Lung (tissue), 11 donors: ENCODE measurements at regions not wholly inside any gene's neighbourhood (a gene's known extent, or its start where the extent isn't known, plus 50 kb on each side); places are given as distances from the start of the nearest gene placed in this dataset.

Experiments
- ATAC-seq: fragments of 200-7000 bp; cut with Tn5 transposase; one replicate; pipeline ENCODE4 v1.9.1; 2020; ENCODE audit warnings: moderate number of reproducible peaks; ENCODE audit not compliant: insufficient read depth, low FRiP score
- DNase-seq, 3 donors: peaks; one replicate each; pipeline ENCODE4 v3.0.0-alpha.2; 2013 to 2017
- H3K27ac ChIP-seq, 2 donors: one replicate each; pipeline ENCODE4 v1.5.1; 2013; ENCODE audit warnings: mild to moderate bottlenecking in 2 of 2, moderate library complexity in 2 of 2, control low read depth in 1 of 2, inconsistent platforms in 1 of 2, low read depth in 1 of 2, low read length in 1 of 2
- H3K27me3 ChIP-seq, 3 donors: one replicate each; pipeline ENCODE4 v1.5.1; 2013; ENCODE audit warnings: low read length in 2 of 3; ENCODE audit not compliant: control insufficient read depth in 3 of 3, insufficient read depth in 3 of 3
- H3K36me3 ChIP-seq, 4 donors: one replicate each; pipeline ENCODE4 v1.5.1; 2013; ENCODE audit warnings: low read length in 4 of 4, mild to moderate bottlenecking in 1 of 4, moderate library complexity in 1 of 4; ENCODE audit not compliant: control insufficient read depth in 4 of 4, insufficient read depth in 4 of 4
- H3K4me1 ChIP-seq, 5 donors: one replicate each; pipeline ENCODE4 v1.5.1; 2013; ENCODE audit warnings: low read length in 5 of 5, mild to moderate bottlenecking in 2 of 5, moderate library complexity in 1 of 5; ENCODE audit not compliant: control insufficient read depth in 5 of 5, insufficient read depth in 5 of 5
- H3K4me3 ChIP-seq: one replicate; pipeline ENCODE4 v1.5.1; 2013; ENCODE audit warnings: mild to moderate bottlenecking, control low read depth, moderate library complexity
- H3K9ac ChIP-seq, 2 donors: one replicate each; pipeline ENCODE4 v1.5.1; 2013; ENCODE audit warnings: low read length in 2 of 2, control low read depth in 1 of 2; ENCODE audit not compliant: insufficient read depth in 1 of 2
- H3K9me3 ChIP-seq, 4 donors: one replicate each; pipeline ENCODE4 v1.5.1; 2013; ENCODE audit warnings: low read length in 3 of 4, mild to moderate bottlenecking in 1 of 4, moderate library complexity in 1 of 4; ENCODE audit not compliant: control insufficient read depth in 4 of 4, insufficient read depth in 3 of 4
- WGBS, 2 donors: extraction: QIAGEN DNeasy Blood & Tissue Kit; methylation state at CpG; one replicate each; pipeline ENCODE4 v1.1.7; 2013; 5-methylcytosine and 5-hydroxymethylcytosine counted together
- TF ChIP-seq, protein P1 (sequence below): IDR thresholded peaks from 2 replicates; pipeline ENCODE4 v1.5.1; 2012; ENCODE audit warnings: mild to moderate bottlenecking; ENCODE audit errors: control extremely low read depth, extremely low read depth
- donor health status: control.
- donor health status: control.
- donor health status: Bipolar disorder and iron deficiency.
- donor health status: healthy.
- donor health status: DM: yes; HTN: yes; CAD: no.

DNA sequence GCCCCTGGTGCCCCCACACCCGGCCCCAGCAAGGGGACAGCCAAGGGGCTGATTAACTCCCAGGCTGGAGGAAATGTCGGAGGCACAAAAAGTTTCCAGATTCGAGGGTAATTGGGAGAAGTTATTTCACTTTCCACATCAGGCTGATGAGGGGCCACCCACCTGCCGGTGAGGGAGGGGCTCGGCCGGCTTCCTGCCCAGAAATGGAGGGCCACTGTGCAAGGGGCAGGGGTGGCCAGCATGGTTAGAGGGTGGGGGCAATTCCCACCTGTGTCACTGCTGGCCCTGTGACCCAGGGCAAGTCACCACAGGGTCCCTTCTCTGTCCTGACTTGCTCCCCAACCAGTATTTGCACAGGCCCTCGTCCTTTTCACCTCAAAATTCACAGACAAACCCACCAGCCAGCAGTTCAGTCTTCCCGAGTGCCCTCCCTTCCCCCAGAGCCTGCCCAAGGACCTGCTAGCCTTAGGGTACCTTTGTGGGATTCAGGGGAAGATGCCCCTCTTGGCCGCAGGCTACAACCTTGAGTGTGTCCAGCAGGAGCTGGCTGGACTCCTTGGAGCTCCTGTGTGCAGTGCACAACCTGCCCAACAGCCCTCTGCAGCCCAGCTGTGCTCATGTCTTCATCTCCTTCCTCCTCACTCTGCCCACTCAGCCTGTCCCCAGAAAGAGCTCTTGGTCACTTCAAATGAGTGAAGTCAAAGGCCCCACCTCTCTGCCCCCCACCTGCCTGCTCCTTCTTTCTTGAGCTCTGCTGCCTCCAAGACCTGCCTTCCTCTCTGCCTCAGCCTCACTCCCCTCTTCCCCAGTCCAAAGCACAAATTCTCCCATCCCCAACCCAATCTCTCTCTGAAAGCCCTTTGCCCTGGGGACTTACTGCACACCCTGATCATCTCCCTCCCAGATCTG lies 130.5 kb downstream of the BARX1 start:
- Histone ChIP-seq H3K27me3 (peaks cover 0 to 5% (median 5%) of the 10 kb centered on the region in 3 donors), H3K4me1 (peaks cover 0 to 13% (median 2%) of the 10 kb centered on the region in 5 donors), H3K9me3 (peaks cover 0 to 7% (median 0%) of the 10 kb centered on the region in 4 donors), H3K36me3 (no peaks in the 10 kb centered on the region), H3K27ac (no peak overlapping the region), H3K4me3 (no peak overlapping the region), H3K9ac (no peak overlapping the region)
- 69 to 83% methylated on average over 9 of the region's 9 CpGs for WGBS, 2 donors
- TF ChIP-seq, protein P1, sequence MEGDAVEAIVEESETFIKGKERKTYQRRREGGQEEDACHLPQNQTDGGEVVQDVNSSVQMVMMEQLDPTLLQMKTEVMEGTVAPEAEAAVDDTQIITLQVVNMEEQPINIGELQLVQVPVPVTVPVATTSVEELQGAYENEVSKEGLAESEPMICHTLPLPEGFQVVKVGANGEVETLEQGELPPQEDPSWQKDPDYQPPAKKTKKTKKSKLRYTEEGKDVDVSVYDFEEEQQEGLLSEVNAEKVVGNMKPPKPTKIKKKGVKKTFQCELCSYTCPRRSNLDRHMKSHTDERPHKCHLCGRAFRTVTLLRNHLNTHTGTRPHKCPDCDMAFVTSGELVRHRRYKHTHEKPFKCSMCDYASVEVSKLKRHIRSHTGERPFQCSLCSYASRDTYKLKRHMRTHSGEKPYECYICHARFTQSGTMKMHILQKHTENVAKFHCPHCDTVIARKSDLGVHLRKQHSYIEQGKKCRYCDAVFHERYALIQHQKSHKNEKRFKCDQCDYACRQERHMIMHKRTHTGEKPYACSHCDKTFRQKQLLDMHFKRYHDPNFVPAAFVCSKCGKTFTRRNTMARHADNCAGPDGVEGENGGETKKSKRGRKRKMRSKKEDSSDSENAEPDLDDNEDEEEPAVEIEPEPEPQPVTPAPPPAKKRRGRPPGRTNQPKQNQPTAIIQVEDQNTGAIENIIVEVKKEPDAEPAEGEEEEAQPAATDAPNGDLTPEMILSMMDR, result no peak
- DNase-seq (no peak), ATAC-seq (no peak)

DNA sequence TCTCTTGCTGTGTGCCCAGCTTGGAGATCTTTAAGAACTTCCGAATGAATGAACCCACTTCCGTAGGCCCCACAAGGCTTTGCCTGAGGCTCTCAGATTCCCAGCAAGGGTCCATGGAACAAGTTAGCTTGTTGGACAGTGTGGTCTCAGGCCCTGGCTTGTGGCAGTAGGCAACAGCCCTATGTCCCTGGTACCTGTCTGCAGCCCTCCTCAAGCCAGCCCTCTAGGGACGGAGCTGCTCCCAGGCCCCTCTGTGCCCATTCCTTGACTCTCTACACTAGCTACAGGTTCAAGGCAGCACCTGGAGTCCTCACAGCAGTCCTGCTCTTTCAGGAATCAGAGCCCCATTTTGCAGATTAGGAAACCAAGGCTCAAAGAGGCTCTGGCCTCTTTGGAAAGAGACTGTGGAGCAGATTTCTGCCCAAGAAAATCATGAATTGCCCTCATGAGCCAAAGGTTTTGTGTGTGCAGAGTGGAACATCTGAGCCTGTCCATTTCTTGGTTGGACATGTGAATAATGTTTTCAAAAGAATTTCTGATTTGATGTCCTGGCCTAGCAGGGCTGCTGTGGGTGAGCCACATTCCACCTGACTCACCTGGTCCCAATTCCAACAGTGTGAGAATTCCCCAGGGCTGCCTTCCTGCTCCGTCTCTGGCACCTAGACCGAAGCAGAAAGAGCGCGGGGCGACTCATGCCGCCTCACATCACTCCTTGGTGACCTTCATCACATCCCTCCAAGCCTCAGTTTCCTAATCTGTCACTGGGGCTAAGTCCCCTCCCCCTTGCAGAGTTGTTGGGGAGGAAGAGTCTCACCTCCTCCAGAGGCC lies 131.7 kb downstream of the BARX1 start:
- peaks cover 0 to 7% (median 0%) of the 10 kb centered on the region in 5 donors for H3K4me1 ChIP-seq
- H3K27me3 ChIP-seq, result peaks cover 0 to 14% (median 8%) of the 10 kb centered on the region in 3 donors
- no peak overlapping the region for H3K9ac ChIP-seq
- H3K4me3 ChIP-seq, result no peak overlapping the region
- H3K36me3 ChIP-seq, result no peaks in the 10 kb centered on the region
- ATAC-seq (no peak), DNase-seq (no peak)
- TF ChIP-seq, protein P1, result no peak
- no peak overlapping the region for H3K27ac ChIP-seq
- H3K9me3 ChIP-seq, result peaks cover 0 to 9% (median 0%) of the 10 kb centered on the region in 4 donors
- 86 to 89% methylated on average over 9 of the region's 9 CpGs for WGBS, 2 donors

DNA sequence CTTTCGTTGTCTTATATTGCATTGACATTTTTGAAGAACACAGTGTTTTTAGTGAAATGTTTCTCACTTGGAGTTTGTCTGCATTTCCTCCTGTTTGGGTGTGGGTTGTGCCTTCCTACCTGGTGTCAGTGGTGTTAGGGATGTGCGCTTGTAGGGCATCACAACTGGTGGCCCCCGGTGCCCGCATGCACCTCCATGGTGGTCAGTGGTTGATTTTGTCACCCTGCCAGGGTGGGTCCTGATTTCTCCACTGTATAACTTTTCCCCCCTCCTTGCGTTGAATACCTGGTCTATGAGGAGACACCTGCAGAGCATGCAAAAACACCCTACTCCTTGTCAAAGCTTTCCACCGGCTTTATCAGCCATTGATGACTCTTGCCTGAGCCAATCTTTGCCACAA lies 132.9 kb downstream of the BARX1 start:
- Histone ChIP-seq H3K27ac (no peak overlapping the region), H3K27me3 (peaks cover 0 to 18% (median 17%) of the 10 kb centered on the region in 3 donors), H3K9ac (no peak overlapping the region), H3K36me3 (no peaks in the 10 kb centered on the region), H3K4me3 (no peak overlapping the region), H3K9me3 (peaks cover 0 to 9% (median 0%) of the 10 kb centered on the region in 4 donors), H3K4me1 (peaks cover 0 to 1% (median 0%) of the 10 kb centered on the region in 5 donors)
- DNase-seq, result no peak
- TF ChIP-seq, protein P1, result no peak
- no peak for ATAC-seq
- WGBS, 2 donors, result 91 to 96% methylated on average over 6 of the region's 6 CpGs
